ENCODE measurements at regions not wholly inside any gene's neighbourhood (a gene's known extent, or its start where the extent isn't known, plus 50 kb on each side); places are given as distances from the start of the nearest gene placed in this dataset.
"Not testable (repeated sequence)": the region's sequence is repeated elsewhere in the genome, so short reads cannot be mapped to it uniquely, and the experiment has no call there.

DNA sequence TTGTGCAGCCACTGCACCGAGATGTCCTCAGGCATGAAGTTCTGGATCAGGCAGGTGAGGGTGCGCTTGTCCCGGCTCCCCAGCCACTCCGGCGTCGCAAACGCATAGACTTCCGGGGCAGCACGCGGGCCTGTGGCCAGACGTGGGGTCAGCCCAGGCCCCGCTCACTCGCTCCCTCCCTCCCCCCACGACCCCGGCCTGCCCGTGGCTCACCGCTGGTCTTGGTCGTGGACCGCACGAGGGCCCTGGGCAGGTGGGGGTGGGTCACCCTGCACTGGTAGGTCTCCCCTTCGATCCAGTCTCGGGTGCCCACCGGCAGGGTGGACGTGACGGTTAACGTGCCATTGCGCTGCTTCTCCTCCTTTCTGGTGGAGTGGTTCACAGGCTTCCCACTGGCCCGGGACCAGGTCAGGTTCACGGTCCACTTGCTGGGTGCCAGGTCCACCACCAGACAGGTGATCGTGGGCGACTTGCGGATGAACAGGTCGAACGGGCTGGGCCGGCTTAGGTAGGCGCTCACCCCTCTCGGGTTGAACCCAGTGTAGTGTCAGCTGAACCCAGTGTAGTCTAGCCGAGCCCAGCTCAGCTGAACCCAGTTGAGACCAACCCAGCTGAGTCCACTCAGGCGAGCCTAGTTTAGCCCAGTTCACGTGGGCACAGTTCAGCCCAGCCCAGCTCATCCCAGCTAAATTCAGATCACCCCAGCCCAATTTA is 195.8 kb downstream of the TMEM121 start:
- H3K4me3 ChIP-seq (ENCODE audit: low read depth, low read length); DNase-seq (ENCODE audit: low read depth): not testable (repeated sequence)

DNA sequence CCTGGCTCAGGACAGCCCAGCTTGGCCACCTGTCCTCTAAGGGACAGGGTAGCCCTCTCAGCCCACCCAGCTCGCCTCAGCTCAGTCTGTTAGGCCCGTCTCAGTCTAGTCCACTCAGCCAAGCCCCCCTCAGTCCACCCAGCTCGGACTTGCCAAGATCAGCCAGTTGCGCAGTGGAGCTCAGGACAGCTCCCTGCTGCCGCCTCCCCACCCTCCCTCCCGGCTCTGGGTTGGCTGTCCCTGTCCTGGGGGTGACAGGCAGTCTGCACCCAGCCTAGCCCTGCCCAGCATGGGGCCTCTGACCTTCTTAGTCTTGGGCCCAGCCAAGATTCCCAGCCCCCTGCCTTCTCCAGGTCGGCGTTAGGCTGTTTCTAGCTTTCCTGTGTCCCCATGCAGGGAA is 196.9 kb downstream of the TMEM121 start:
- not testable (repeated sequence) for DNase-seq (ENCODE audit: low read depth); H3K4me3 ChIP-seq (ENCODE audit: low read depth, low read length)

DNA sequence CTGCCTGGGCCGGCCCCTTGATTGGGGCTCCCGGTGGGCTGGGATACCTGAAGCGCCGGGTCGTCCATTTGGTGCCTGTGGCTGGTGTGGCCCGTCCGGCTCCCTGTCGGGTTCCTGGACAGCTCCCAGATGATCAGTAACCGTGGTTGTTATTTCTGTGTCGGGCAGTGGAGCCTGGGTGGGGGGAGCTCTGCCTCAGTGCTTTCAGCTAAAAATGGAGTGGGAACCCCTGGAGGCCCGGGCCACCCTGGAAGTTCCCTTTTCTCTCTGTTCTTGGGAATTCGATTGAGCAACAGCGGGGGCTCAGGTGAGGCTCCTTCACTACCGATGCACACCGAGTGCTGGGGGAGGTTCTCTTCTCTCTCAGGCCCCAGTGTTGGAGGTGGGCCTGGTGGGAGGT is 197.4 kb downstream of the TMEM121 start:
- DNase-seq (ENCODE audit: low read depth); H3K4me3 ChIP-seq (ENCODE audit: low read depth, low read length): not testable (repeated sequence)

DNA sequence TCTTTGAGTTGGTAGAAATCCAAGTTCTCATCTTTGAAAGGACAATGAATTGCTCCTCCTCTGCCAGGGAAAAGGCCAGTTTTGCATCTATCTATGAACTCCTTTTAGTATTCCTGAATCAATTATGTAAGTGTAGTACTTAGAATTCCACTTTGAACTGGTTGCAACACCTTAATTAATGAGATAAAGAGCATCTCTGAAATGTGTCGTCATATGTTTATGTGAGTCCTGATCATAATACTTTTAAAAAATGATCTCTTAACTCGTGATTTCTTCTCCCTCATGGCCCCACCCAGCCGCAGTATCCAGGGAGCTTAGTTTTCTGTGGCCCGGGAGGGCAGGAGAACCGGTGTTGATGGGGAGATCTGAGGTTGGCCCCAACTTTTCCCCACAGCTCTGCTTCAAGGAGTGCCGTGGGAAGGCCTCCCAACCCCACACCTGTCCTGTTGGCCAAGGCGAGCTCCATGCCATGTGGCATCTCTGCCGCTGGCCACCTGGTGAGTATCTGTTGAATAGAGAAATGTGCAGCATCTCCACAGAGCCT is 203.5 kb downstream of the TMEM121 start:
- H3K4me3 ChIP-seq (ENCODE audit: low read depth, low read length); DNase-seq (ENCODE audit: low read depth): not testable (repeated sequence)

DNA sequence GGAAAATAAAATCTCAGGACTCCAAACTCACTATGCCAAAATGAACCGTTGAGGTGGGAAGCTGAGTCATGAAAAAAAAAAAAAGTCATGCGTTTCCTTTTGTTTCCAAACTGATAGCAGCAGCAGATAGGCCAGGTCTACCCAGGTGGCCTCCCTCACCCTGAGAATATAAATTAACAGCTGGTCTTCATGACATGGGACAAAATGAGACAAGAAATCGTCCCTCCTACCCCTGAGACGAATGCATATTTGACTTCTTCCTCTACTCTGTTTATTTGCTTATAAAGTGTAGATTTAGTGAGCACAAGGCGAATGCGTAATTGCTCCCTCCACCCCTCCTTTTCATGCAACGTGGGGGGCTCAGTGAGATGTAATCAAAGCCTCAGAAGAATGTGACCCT is 204.3 kb downstream of the TMEM121 start:
- not testable (repeated sequence) for DNase-seq (ENCODE audit: low read depth); H3K4me3 ChIP-seq (ENCODE audit: low read depth, low read length)

DNA sequence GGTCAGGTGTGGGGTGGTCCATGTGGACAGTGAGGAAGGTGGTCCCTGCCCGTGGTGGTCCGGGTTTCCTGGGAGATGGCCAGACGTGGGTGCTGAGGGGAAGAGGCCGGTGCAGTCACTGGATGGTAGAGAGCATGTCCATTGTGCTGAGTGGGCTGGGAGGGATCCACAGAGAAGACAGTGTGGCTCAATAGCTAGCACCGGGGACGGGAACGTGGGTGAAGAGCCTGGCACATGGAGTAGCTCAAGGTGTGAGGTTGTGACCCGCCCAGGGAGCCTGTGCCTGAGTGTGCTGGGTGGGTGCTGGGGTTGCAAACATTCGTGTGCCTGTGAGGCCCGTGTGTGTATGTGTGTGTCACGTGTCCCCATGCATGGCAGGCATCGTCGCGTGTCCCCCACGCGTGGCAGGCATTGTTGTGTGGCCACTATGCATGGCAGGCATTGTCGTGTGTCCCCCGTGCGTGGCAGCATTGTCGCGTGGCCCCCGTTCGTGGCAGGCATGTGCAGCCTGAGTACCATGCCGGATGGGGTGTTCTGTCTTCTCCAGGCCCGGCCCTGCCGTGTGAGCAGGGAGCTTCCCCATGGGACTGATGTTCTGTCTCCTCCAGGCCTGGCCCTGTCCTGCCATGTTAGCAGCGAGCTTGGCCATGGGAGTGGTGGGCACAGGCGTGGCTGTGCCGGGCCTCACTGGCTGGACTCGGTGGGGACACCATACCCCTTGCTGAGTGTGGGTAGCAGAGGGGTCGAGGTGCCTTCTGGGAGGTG is 205.0 kb downstream of the TMEM121 start:
- not testable (repeated sequence) for DNase-seq (ENCODE audit: low read depth)

DNA sequence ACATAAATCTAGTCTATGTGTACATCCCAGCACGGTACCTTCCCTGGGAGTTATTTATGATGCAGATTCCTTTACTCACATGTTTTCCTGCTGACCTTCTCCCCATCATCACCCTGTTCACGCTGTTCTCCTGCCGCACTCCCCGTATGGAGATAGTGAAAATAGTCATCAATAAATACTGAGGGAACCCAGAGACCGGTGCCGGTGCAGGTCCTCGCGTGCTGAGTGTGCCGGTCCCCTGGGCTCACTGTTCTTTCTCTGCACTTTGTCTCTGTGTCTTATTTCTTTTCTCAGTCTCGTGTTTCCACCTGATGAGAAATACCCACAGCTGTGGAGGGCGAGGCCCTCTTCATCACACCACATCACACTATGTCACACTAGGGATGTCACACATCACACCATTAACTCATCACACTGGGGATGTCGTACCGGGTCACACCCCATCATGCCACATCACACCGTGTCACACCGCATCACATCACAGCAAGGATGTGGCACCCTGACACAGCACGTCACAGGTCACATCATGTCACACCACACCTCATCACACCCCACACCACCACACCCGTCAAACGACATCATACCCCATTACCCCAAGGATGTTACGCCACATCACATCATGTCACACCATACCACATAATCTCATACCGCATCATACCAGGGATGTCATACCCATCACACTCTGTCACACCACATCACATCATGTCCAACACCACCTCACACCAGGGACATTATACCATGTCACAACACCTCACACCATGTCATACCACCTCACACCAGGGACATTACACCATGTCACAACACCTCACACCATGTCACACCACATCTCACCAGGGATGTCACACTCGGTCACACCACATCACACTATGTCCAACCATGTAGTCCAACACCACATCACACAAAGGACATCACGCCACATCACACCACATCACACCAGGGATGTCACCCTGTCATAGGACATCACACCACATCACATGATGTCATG is 207.0 kb downstream of the TMEM121 start:
- no peak for DNase-seq (ENCODE audit: low read depth)
- no peak overlapping the region for H3K4me3 ChIP-seq (ENCODE audit: low read depth, low read length)
- TF ChIP-seq, protein P1, sequence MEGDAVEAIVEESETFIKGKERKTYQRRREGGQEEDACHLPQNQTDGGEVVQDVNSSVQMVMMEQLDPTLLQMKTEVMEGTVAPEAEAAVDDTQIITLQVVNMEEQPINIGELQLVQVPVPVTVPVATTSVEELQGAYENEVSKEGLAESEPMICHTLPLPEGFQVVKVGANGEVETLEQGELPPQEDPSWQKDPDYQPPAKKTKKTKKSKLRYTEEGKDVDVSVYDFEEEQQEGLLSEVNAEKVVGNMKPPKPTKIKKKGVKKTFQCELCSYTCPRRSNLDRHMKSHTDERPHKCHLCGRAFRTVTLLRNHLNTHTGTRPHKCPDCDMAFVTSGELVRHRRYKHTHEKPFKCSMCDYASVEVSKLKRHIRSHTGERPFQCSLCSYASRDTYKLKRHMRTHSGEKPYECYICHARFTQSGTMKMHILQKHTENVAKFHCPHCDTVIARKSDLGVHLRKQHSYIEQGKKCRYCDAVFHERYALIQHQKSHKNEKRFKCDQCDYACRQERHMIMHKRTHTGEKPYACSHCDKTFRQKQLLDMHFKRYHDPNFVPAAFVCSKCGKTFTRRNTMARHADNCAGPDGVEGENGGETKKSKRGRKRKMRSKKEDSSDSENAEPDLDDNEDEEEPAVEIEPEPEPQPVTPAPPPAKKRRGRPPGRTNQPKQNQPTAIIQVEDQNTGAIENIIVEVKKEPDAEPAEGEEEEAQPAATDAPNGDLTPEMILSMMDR (IDR thresholded peaks at IDR 0.05; ENCODE audit: insufficient read depth, low read depth, low read length) = no peak

More for the DNA sequence above, 205.0 kb downstream of the TMEM121 start:
- not testable (repeated sequence) for H3K4me3 ChIP-seq (ENCODE audit: low read depth, low read length)

DNA sequence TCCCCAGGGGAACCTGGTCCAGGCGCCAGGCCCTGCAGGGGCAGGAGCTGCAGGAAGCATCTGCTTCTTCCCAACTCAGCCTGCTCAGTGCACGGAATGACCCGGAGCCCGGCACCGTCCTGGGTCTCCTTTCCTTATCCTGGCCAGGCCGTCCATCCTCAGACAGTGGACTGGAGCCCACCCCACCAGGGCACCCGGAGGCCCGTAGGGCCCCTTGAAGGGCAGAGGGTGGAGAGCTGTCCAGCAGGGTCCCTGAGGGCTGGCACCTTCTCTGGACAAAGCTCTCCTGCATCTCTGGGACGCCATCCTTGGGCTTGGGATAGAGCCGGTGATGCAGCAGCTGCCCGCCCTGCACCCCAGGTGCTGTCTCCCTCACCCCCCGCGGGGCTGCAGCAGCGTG is 207.9 kb downstream of the TMEM121 start:
- not testable (repeated sequence) for H3K4me3 ChIP-seq (ENCODE audit: low read depth, low read length); DNase-seq (ENCODE audit: low read depth)

DNA sequence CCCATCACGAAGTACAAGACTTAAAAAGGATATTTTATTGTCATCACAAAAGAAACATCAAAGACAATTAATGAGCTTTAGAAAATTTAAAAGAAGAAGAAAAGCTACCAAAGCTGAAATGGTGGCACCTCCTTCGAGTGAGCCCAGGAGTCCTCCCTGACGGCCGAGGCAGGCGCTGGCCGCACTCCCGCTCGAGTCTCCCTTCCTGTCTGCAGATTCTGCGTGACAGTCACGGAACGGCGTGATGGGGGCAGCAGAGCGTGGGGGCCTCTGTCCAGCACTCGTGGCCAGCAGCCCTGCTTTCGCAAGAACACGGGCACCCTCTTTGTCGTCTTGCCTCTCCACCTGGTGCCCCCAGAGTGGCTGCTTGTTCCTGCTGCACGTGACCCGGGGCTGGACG is 209.9 kb downstream of the TMEM121 start:
- not testable (repeated sequence) for H3K4me3 ChIP-seq (ENCODE audit: low read depth, low read length); DNase-seq (ENCODE audit: low read depth)

DNA sequence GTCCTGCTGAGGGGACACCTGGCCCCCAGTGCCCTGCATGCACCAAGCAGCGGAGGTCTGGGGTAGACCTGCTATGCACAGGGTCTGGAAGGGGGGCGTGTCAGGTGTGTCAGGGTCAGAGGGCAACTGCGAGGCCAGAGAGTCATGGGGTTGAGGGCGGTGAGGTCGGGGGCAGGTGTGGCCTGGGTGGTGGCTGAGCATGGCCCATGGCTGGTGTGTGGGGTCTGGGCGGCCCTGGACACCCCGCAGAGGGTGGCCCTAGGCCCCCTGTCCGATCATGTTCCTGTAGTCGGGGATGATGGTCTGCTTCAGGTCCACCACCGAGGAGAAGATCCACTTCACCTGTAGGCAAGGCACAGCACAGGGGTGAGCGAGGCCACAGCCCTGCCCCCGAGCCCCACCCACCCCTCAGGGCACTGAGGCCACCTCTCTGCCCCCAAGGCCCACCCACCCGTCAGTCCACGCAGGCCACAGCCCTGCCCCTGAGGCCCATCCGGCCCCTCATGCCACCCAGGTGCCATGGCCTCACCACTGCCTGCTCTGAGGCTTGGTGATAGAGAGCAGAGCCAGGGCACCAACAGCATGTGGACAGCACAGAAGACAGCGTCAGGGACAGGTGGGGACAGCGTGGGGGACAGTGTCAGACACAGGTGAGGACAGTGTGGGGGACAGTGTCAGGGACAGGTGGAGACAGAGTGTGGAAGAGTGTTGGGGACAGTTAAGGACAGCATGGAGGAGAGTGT is 211.3 kb downstream of the TMEM121 start:
- no peak overlapping the region for H3K4me3 ChIP-seq (ENCODE audit: low read depth, low read length)
- DNase-seq (ENCODE audit: low read depth) = no peak
- TF ChIP-seq, protein P1 (IDR thresholded peaks at IDR 0.05; ENCODE audit: insufficient read depth, low read depth, low read length) = no peak

Measured in fibroblast of villous mesenchyme (primary cell).